ENCODE measurements at regions not wholly inside any gene's neighbourhood (a gene's known extent, or its start where the extent isn't known, plus 50 kb on each side); places are given as distances from the start of the nearest gene placed in this dataset.
A peak's percentile ranks its signal among the peaks of the same experiment; 100 is the strongest.

DNA sequence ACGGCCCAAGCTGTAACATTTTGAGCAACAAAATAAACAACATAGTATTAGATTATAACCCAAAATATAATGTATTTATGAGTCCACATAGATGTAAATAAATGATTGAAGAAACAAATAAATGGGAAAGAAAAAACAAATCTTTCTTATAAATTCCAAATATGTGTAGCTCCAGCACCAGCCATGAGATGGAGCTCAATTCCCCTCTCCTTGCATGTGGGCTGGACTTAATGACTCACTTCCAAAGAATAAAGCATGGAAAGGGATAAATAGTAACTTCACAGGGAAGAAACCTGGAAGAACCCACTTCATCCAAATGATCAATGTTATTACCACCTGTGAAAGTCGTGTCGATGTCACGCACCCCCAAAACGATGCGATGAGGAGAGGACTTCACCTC is 158.8 kb downstream of the RPAP3 start:
- Mint-ChIP-seq H3K9me3 (ENCODE audit: low read depth) (no peaks in the 10 kb centered on the region), H3K4me1 (ENCODE audit: low read depth) (no peaks in the 10 kb centered on the region), H3K4me3 (ENCODE audit: low read depth) (no peak overlapping the region), H3K27ac (no peak overlapping the region), H3K27me3 (no peaks in the 10 kb centered on the region), H3K36me3 (ENCODE audit: insufficient read depth) (no peaks in the 10 kb centered on the region)
- TF ChIP-seq, protein P1, sequence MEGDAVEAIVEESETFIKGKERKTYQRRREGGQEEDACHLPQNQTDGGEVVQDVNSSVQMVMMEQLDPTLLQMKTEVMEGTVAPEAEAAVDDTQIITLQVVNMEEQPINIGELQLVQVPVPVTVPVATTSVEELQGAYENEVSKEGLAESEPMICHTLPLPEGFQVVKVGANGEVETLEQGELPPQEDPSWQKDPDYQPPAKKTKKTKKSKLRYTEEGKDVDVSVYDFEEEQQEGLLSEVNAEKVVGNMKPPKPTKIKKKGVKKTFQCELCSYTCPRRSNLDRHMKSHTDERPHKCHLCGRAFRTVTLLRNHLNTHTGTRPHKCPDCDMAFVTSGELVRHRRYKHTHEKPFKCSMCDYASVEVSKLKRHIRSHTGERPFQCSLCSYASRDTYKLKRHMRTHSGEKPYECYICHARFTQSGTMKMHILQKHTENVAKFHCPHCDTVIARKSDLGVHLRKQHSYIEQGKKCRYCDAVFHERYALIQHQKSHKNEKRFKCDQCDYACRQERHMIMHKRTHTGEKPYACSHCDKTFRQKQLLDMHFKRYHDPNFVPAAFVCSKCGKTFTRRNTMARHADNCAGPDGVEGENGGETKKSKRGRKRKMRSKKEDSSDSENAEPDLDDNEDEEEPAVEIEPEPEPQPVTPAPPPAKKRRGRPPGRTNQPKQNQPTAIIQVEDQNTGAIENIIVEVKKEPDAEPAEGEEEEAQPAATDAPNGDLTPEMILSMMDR (IDR thresholded peaks at IDR 0.05; ENCODE audit: unreplicated experiment), result peak; percentile 26
- DNase-seq (ENCODE audit: low spot score, unreplicated experiment), result no peak

DNA sequence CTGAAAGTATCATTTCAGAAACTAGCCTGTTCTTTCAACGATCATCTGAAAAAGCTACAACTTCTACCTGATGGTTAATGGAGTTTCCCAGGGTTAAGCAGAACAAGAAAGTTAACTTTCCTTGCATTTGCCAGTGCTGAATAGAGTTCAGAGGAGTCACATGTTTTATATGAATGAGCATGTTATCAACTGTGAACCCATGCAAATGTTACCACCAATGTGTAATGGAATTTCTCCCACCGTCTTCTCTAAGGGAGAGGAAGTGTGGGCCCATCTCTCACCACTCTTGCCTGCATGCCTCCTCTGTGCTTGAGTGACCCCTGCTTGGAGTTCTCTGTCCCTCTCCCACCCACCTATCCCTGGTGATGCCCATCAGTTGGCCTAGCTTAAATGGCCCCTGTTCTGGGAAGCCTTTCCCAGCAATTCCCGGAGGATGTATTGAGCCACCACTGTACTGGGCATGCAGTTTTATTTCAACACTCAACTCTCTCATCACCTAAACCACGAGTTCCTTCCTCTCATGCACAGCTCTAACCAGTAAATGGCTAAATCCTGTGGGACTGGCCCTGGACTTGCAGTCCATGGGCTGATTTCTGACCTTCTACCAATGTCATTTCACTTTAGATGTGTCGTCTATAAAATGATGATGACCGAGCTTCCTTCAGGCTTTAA is 159.8 kb downstream of the RPAP3 start:
- no peaks in the 10 kb centered on the region for H3K27me3 Mint-ChIP-seq
- H3K27ac Mint-ChIP-seq, result no peak overlapping the region
- H3K4me3 Mint-ChIP-seq (ENCODE audit: low read depth), result no peak overlapping the region
- H3K4me1 Mint-ChIP-seq (ENCODE audit: low read depth), result no peaks in the 10 kb centered on the region
- no peak for DNase-seq (ENCODE audit: low spot score, unreplicated experiment)
- no peaks in the 10 kb centered on the region for H3K9me3 Mint-ChIP-seq (ENCODE audit: low read depth)
- H3K36me3 Mint-ChIP-seq (ENCODE audit: insufficient read depth), result no peaks in the 10 kb centered on the region
- TF ChIP-seq, protein P1 (IDR thresholded peaks at IDR 0.05; ENCODE audit: unreplicated experiment), result no peak

DNA sequence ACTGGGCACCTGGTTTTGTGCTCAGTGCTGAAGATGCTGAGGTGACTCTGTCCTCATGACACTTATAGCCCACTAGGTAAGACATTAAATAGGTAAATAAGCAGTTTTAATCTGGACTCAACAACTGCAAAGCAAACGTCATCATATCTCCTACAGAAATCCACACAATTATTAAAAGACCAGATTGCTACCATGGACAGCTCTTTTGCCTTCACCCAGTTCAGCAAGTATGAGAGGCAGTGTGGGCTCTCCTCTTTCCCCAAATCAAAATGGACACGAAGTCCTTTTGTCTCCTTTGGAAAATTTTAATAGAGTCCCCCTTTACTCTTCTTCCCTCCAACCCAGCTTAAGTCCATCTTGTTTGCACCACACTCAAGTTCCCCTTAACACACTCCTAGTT is 171.1 kb downstream of the RPAP3 start:
- no peak for DNase-seq (ENCODE audit: low spot score, unreplicated experiment)
- peaks cover 9% of the 10 kb centered on the region for H3K9me3 Mint-ChIP-seq (ENCODE audit: low read depth)
- no peaks in the 10 kb centered on the region for H3K36me3 Mint-ChIP-seq (ENCODE audit: insufficient read depth)
- TF ChIP-seq, protein P1 (IDR thresholded peaks at IDR 0.05; ENCODE audit: unreplicated experiment), result no peak
- no peaks in the 10 kb centered on the region for H3K4me1 Mint-ChIP-seq (ENCODE audit: low read depth)
- no peak overlapping the region for H3K27ac Mint-ChIP-seq
- H3K27me3 Mint-ChIP-seq, result peaks cover 14% of the 10 kb centered on the region
- H3K4me3 Mint-ChIP-seq (ENCODE audit: low read depth), result no peak overlapping the region

DNA sequence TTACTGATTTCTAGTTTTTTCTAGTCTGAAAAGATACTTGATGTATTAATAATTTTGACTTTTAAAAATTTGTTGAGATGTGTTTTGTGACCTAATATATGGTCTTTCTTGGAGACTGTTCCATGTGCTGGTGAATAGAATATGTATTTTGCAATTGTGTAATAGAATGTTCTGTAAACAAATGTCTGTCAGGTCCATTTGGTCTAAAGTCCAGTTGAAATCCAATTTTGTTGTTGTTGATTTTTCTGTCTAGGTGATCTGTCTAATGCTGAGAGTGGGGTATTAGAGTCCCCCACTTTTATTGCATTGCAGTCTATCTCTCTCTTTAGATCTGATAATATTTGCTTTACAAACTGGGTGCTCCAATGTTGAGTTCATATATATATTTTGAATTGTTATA is 175.8 kb downstream of the RPAP3 start:
- Mint-ChIP-seq H3K4me1 (ENCODE audit: low read depth) (no peaks in the 10 kb centered on the region), H3K27ac (no peak overlapping the region), H3K4me3 (ENCODE audit: low read depth) (no peak overlapping the region), H3K27me3 (peaks cover 4% of the 10 kb centered on the region), H3K36me3 (ENCODE audit: insufficient read depth) (no peaks in the 10 kb centered on the region), H3K9me3 (ENCODE audit: low read depth) (peaks cover 22% of the 10 kb centered on the region)
- no peak for DNase-seq (ENCODE audit: low spot score, unreplicated experiment)
- TF ChIP-seq, protein P1 (IDR thresholded peaks at IDR 0.05; ENCODE audit: unreplicated experiment), result no peak

DNA sequence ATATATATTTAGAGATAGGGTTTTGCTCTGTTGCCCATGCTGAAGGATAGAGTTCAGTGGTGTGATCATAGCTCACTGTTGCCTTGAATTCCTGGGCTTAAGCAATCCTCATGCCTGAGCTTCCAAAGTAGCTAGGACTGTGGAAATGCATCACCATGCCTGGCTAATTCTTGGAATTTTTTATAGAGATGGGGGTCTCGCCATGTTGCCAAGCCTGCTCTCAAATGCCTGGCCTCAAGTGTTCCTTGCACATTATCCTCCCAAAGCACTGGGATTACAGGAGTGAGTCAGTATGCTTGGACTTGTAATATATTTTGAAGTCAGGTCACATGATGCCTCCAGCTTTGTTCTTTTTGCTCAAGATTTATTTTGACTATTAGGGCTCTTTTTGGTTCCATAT is 178.0 kb downstream of the RPAP3 start:
- H3K4me3 Mint-ChIP-seq (ENCODE audit: low read depth), result no peak overlapping the region
- peaks cover 22% of the 10 kb centered on the region for H3K9me3 Mint-ChIP-seq (ENCODE audit: low read depth)
- peaks cover 6% of the 10 kb centered on the region for H3K27me3 Mint-ChIP-seq
- DNase-seq (ENCODE audit: low spot score, unreplicated experiment), result no peak
- H3K4me1 Mint-ChIP-seq (ENCODE audit: low read depth), result no peaks in the 10 kb centered on the region
- no peaks in the 10 kb centered on the region for H3K36me3 Mint-ChIP-seq (ENCODE audit: insufficient read depth)
- TF ChIP-seq, protein P1 (IDR thresholded peaks at IDR 0.05; ENCODE audit: unreplicated experiment), result no peak
- no peak overlapping the region for H3K27ac Mint-ChIP-seq
